MM.1S (cell line): ENCODE measurements at regions not wholly inside any gene's neighbourhood (a gene's known extent, or its start where the extent isn't known, plus 50 kb on each side); places are given as distances from the start of the nearest gene placed in this dataset.

ENCODE experiments used
- DNase-seq: peaks from one replicate; pipeline ENCODE4 v3.0.0-alpha.2; 2015
- H2AFZ ChIP-seq: fragments of 300-600 bp; sonication (generic); 2 replicates; pipeline ENCODE4 v1.6.0; 2016; ENCODE audit warnings: antibody characterized with exemption, low read length
- H3F3A ChIP-seq: fragments of 300-600 bp; sonication (generic); 2 replicates; pipeline ENCODE4 v1.6.1; 2016; ENCODE audit warnings: mild to moderate bottlenecking, antibody characterized with exemption, low read length, moderate library complexity, mixed read lengths; ENCODE audit not compliant: insufficient read depth
- H3K27ac ChIP-seq: fragments of 300-600 bp; sonication (generic); 2 replicates; pipeline ENCODE4 v1.5.1; 2016; ENCODE audit warnings: mild to moderate bottlenecking, low read length
- H3K27me3 ChIP-seq: fragments of 300-600 bp; sonication (generic); replicated peaks from 2 replicates; pipeline ENCODE4 v1.6.0; 2016; ENCODE audit warnings: low read length; ENCODE audit not compliant: insufficient read depth
- H3K36me3 ChIP-seq: fragments of 300-600 bp; sonication (generic); replicated peaks from 2 replicates; pipeline ENCODE4 v1.6.1; 2016; ENCODE audit warnings: mild to moderate bottlenecking, low read length, mixed read lengths; ENCODE audit not compliant: insufficient read depth
- H3K4me1 ChIP-seq: fragments of 300-600 bp; sonication (generic); 2 replicates; pipeline ENCODE4 v1.6.1; 2016; ENCODE audit warnings: low read length, mixed read lengths
- H3K4me2 ChIP-seq: fragments of 300-600 bp; sonication (generic); 2 replicates; pipeline ENCODE4 v1.6.0; 2016; ENCODE audit warnings: low read depth, low read length
- H3K4me3 ChIP-seq: fragments of 300-600 bp; sonication (generic); 2 replicates; pipeline ENCODE4 v1.5.1; 2016; ENCODE audit warnings: low read length, mixed read lengths
- H3K79me2 ChIP-seq: fragments of 300-600 bp; sonication (generic); 2 replicates; pipeline ENCODE4 v1.6.1; 2016; ENCODE audit warnings: mixed run types, low read length, mixed read lengths
- H3K9ac ChIP-seq: fragments of 300-600 bp; sonication (generic); 2 replicates; pipeline ENCODE4 v1.6.1; 2016; ENCODE audit warnings: low read length, mixed read lengths
- H3K9me2 ChIP-seq: fragments of 300-600 bp; sonication (generic); replicated peaks from 2 replicates; pipeline ENCODE4 v1.6.1; 2016; ENCODE audit warnings: mild to moderate bottlenecking, low read length, mixed read lengths; ENCODE audit not compliant: insufficient read depth
- H3K9me3 ChIP-seq: fragments of 300-600 bp; sonication (generic); replicated peaks from 2 replicates; pipeline ENCODE4 v1.6.1; 2016; ENCODE audit warnings: mild to moderate bottlenecking, low read length, mixed read lengths; ENCODE audit not compliant: insufficient read depth
- H4K20me1 ChIP-seq: fragments of 300-600 bp; sonication (generic); 2 replicates; pipeline ENCODE4 v1.6.1; 2016; ENCODE audit warnings: mild to moderate bottlenecking, low read length, moderate library complexity, mixed read lengths; ENCODE audit not compliant: insufficient read depth
- EZH2 ChIP-seq: fragments of 300-600 bp; sonication (generic); optimal IDR thresholded peaks from 2 replicates; pipeline ENCODE3; 2017; ENCODE audit warnings: low read depth, mild to moderate bottlenecking, antibody characterized with exemption, low read length, mixed read lengths
- EZH2phosphoT487 ChIP-seq: fragments of 300-600 bp; sonication (generic); IDR thresholded peaks from 2 replicates; pipeline ENCODE4 v1.6.1; 2018; ENCODE audit warnings: antibody characterized with exemption, low read length
- TF ChIP-seq, protein P1 (sequence below): fragments of 300-600 bp; sonication (generic); IDR thresholded peaks from 2 replicates; pipeline ENCODE4 v1.5.1; 2016; ENCODE audit warnings: antibody characterized with exemption, low read length, mixed read lengths

DNA sequence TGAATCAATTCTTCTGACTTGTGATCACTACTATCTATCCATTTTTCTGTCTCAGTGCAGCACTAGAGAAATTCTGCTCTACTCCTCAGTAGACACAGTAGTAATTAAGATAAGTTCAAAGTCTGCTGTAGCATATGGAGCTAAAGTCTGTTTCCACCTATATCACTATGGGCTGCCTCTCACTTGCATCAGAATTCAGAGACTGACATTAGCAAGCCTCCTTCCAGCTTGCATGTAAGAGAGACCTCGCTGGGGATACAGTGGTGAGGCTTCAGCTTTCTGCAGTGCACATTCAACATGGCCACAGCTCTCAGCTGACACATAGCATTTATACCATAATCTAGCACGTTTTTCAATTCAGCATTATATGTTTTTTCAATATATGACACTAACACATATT, 217.0 kb downstream of the PLOD2 start:
- Histone ChIP-seq H3F3A (no peaks in the 10 kb centered on the region), H3K27ac (no peak overlapping the region), H3K9me3 (no peaks in the 10 kb centered on the region), H3K36me3 (no peaks in the 10 kb centered on the region), H3K27me3 (no peaks in the 10 kb centered on the region), H3K9ac (no peak overlapping the region), H3K4me2 (no peak overlapping the region), H3K9me2 (no peaks in the 10 kb centered on the region), H3K79me2 (no peaks in the 10 kb centered on the region), H4K20me1 (no peaks in the 10 kb centered on the region), H3K4me1 (no peaks in the 10 kb centered on the region), H3K4me3 (no peak overlapping the region), H2AFZ (no peak overlapping the region)
- TF ChIP-seq, protein P1, sequence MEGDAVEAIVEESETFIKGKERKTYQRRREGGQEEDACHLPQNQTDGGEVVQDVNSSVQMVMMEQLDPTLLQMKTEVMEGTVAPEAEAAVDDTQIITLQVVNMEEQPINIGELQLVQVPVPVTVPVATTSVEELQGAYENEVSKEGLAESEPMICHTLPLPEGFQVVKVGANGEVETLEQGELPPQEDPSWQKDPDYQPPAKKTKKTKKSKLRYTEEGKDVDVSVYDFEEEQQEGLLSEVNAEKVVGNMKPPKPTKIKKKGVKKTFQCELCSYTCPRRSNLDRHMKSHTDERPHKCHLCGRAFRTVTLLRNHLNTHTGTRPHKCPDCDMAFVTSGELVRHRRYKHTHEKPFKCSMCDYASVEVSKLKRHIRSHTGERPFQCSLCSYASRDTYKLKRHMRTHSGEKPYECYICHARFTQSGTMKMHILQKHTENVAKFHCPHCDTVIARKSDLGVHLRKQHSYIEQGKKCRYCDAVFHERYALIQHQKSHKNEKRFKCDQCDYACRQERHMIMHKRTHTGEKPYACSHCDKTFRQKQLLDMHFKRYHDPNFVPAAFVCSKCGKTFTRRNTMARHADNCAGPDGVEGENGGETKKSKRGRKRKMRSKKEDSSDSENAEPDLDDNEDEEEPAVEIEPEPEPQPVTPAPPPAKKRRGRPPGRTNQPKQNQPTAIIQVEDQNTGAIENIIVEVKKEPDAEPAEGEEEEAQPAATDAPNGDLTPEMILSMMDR, result no peak
- TF ChIP-seq EZH2phosphoT487 (no peak), EZH2 (no peak)
- no peak for DNase-seq

DNA sequence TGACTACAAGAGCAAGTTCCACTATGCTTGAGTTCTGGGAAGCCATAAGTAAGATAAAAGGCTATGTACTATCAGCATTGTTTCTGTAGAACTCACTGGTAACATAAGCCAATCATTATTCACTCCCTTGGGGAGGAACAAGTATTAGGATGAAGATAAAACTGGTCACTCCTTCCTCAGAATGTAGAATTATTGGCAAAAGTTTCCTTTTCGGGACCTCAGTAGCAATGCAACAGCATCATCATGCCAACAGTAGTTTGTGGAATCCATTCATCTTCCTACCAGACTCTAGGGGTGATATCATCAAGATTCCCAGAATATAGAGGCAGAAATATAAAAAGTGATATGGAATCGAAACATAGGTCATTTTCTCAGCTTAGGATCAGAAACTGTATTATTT, 209.5 kb downstream of the PLOD2 start:
- Histone ChIP-seq H3K36me3 (no peaks in the 10 kb centered on the region), H3F3A (no peaks in the 10 kb centered on the region), H3K4me2 (no peak overlapping the region), H3K9ac (no peak overlapping the region), H3K27me3 (no peaks in the 10 kb centered on the region), H3K9me2 (no peaks in the 10 kb centered on the region), H3K79me2 (no peaks in the 10 kb centered on the region), H3K9me3 (no peaks in the 10 kb centered on the region), H4K20me1 (no peaks in the 10 kb centered on the region), H3K4me1 (no peaks in the 10 kb centered on the region), H3K27ac (no peak overlapping the region), H3K4me3 (no peak overlapping the region), H2AFZ (no peak overlapping the region)
- TF ChIP-seq, protein P1, result no peak
- TF ChIP-seq EZH2 (no peak), EZH2phosphoT487 (no peak)
- no peak for DNase-seq

DNA sequence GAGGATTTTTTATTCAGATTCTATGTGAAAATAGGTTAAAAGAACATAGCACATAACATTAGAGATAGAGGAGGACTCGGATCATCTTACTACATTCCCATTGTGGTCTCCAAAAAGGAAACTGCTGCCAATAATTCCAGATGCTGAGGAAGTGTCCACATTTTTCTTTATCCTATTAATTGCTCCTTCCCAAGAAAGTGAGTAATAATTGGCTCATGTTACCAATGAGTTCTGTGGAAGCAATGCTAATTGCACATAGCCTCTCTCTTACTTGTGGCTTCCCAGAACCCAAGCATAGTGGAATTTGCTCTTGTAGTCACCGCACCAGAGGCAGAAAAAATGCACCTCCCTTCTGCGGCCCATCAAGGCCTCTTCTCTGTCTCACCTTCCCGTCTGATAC, 208.4 kb downstream of the PLOD2 start:
- no peaks in the 10 kb centered on the region for H3K27me3 ChIP-seq
- no peak for TF ChIP-seq EZH2
- H3K36me3 ChIP-seq, result no peaks in the 10 kb centered on the region
- no peaks in the 10 kb centered on the region for H3K79me2 ChIP-seq
- H3K4me2 ChIP-seq, result no peak overlapping the region
- H2AFZ ChIP-seq, result no peak overlapping the region
- H3K27ac ChIP-seq, result no peak overlapping the region
- no peaks in the 10 kb centered on the region for H3K4me1 ChIP-seq
- H3K4me3 ChIP-seq, result no peak overlapping the region
- no peaks in the 10 kb centered on the region for H3K9me3 ChIP-seq
- no peak overlapping the region for H3K9ac ChIP-seq
- no peak for DNase-seq
- no peaks in the 10 kb centered on the region for H3F3A ChIP-seq
- no peaks in the 10 kb centered on the region for H4K20me1 ChIP-seq
- no peaks in the 10 kb centered on the region for H3K9me2 ChIP-seq

DNA sequence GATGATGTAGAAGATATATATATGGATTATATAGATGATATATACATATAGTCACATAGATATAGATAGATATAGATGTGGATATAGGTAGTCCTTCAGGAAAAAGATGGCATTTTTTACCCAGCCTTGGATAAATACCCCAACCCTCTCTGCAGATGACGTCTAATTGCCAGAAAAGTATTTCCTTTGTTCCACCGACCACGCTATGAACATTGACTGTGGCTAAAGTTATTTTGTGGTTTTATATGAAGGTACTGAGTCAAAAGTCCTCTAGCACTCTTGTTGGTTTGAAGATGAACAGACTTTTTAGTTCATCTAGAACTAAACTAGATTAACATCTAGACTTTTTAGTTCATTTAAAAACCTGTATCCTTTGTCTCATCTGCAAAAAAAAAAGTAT, 207.7 kb downstream of the PLOD2 start:
- Histone ChIP-seq H4K20me1 (no peaks in the 10 kb centered on the region), H3K9me3 (no peaks in the 10 kb centered on the region), H2AFZ (no peak overlapping the region), H3K9me2 (no peaks in the 10 kb centered on the region), H3K4me1 (no peaks in the 10 kb centered on the region), H3K4me2 (no peak overlapping the region), H3K36me3 (no peaks in the 10 kb centered on the region), H3K27ac (no peak overlapping the region), H3K27me3 (no peaks in the 10 kb centered on the region), H3K4me3 (no peak overlapping the region), H3K9ac (no peak overlapping the region), H3K79me2 (no peaks in the 10 kb centered on the region), H3F3A (no peaks in the 10 kb centered on the region)
- TF ChIP-seq, protein P1, result no peak
- no peak for TF ChIP-seq EZH2phosphoT487
- TF ChIP-seq EZH2, result no peak
- no peak for DNase-seq
